GM12892 (cell line): ENCODE measurements at regions not wholly inside any gene's neighbourhood (a gene's known extent, or its start where the extent isn't known, plus 50 kb on each side); places are given as distances from the start of the nearest gene placed in this dataset.
"Not testable (repeated sequence)": the region's sequence is repeated elsewhere in the genome, so short reads cannot be mapped to it uniquely, and the experiment has no call there.

Source experiments
- DNase-seq: peaks from one replicate; pipeline ENCODE4 v3.0.0; 2011; ENCODE audit not compliant: insufficient read length
- FAIRE-seq: peaks from 2 replicates; lab custom pipeline; 2011; peaks lifted over from hg19 to GRCh38; lab: Jason Lieb, UNC
- POLR2A ChIP-seq: IDR thresholded peaks from 2 replicates; pipeline ENCODE4 v1.6.1; 2011; ENCODE audit warnings: low read depth, low read length, control low read depth
- POLR2AphosphoS5 ChIP-seq: IDR thresholded peaks from 2 replicates; pipeline ENCODE4 v1.6.1; 2011; ENCODE audit warnings: low read depth, low read length, control low read depth
- TAF1 ChIP-seq: IDR thresholded peaks from 2 replicates; pipeline ENCODE4 v1.6.1; 2011; ENCODE audit warnings: low read depth, mild to moderate bottlenecking, control low read depth, low read length, borderline replicate concordance

- no peak for TF ChIP-seq POLR2AphosphoS5
- no peak for TF ChIP-seq POLR2A
- DNase-seq: no peak
- no peak for FAIRE-seq
Observed at GRCh38 chr10:42304341-42304740, 334.0 kb downstream of the ZNF33B start.

GRCh38 chr10:42281896-42282295, 356.5 kb downstream of the ZNF33B start:
- not testable (repeated sequence) for FAIRE-seq, DNase-seq

- DNase-seq, FAIRE-seq: not testable (repeated sequence)
Observed at GRCh38 chr10:42269788-42270187, 368.6 kb downstream of the ZNF33B start.

GRCh38 chr10:42263259-42263658, 375.1 kb downstream of the ZNF33B start:
- not testable (repeated sequence) for FAIRE-seq, DNase-seq

GRCh38 chr10:42243002-42243401, 395.4 kb downstream of the ZNF33B start:
- not testable (repeated sequence) for DNase-seq, FAIRE-seq

GRCh38 chr10:42242135-42242805, 396.1 kb downstream of the ZNF33B start:
- FAIRE-seq (no peak), DNase-seq (no peak)
- TF ChIP-seq POLR2A (no peak), POLR2AphosphoS5 (no peak), TAF1 (no peak)

GRCh38 chr10:42236401-42236800, 402.0 kb downstream of the ZNF33B start:
- FAIRE-seq, DNase-seq: not testable (repeated sequence)

GRCh38 chr10:42235736-42236135, 402.6 kb downstream of the ZNF33B start:
- not testable (repeated sequence) for FAIRE-seq, DNase-seq

GRCh38 chr10:42235241-42235640, 403.1 kb downstream of the ZNF33B start:
- not testable (repeated sequence) for DNase-seq, FAIRE-seq

GRCh38 chr10:42234506-42234905, 403.9 kb downstream of the ZNF33B start:
- not testable (repeated sequence) for DNase-seq, FAIRE-seq

GRCh38 chr10:42233461-42234206, 404.7 kb downstream of the ZNF33B start:
- DNase-seq, FAIRE-seq: not testable (repeated sequence)

- not testable (repeated sequence) for FAIRE-seq, DNase-seq
Observed at GRCh38 chr10:42232955-42233354, 405.4 kb downstream of the ZNF33B start.

- FAIRE-seq, DNase-seq: not testable (repeated sequence)
Observed at GRCh38 chr10:42230812-42231211, 407.6 kb downstream of the ZNF33B start.

- not testable (repeated sequence) for DNase-seq, FAIRE-seq
Observed at GRCh38 chr10:42230115-42230514, 408.3 kb downstream of the ZNF33B start.

- DNase-seq, FAIRE-seq: not testable (repeated sequence)
Observed at GRCh38 chr10:42227859-42228258, 410.5 kb downstream of the ZNF33B start.

- DNase-seq, FAIRE-seq: not testable (repeated sequence)
Observed at GRCh38 chr10:42193588-42193987, 444.8 kb downstream of the ZNF33B start.

GRCh38 chr10:42192450-42192849, 445.9 kb downstream of the ZNF33B start:
- FAIRE-seq: not testable (repeated sequence)

GRCh38 chr10:42187501-42188195, 450.7 kb downstream of the ZNF33B start:
- DNase-seq, FAIRE-seq: not testable (repeated sequence)

More at GRCh38 chr10:42192450-42192849, 445.9 kb downstream of the ZNF33B start:
- not testable (repeated sequence) for DNase-seq
